ENCODE measurements at regions not wholly inside any gene's neighbourhood (a gene's known extent, or its start where the extent isn't known, plus 50 kb on each side); places are given as distances from the start of the nearest gene placed in this dataset.

DNA sequence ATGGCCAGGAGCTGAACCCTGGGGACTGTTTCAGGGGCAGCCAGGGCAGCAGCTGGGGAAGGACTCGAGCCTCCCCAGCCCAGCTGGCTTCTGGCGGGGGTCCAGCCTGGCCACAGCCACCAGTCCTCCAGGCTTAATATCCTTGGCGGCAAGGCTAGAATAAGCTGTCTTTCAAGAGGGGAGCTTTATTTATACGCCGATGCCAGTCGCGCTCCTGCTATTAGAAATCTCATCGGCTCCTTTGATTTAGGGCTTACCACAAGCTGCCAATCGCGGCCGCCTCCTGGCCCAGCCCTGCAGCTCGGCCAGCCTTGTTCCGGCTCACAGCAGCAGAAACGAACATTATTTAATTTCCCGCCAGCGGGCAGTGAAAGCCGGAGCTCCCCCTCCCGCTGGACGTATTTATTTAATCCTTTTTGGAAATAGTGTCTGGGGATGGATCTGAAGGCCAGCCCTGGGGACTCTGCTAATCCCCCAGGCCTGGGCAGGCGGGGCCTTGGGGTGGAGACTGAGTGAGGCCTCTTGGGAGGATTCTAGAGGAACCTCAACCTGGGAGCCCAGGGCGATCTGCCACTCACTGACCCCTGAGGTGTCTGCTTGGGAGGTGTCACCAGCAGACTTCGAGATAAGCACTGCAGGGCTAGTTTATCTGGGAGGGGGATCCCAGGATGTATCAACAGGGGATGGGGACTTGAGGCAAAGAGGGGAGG lies 363.1 kb downstream of the MN1 start:
- H3K4me3 ChIP-seq = no peak overlapping the region
- no peak overlapping the region for H3K27ac ChIP-seq
- peaks cover 7% of the 10 kb centered on the region for H3K4me1 ChIP-seq
- intact Hi-C loops (cut with DNase I) = no loop called here
- peaks cover 3% of the 10 kb centered on the region for H3K27me3 ChIP-seq
- H3K9me3 ChIP-seq = no peaks in the 10 kb centered on the region
- ATAC-seq (no peak), DNase-seq (no peak)
- H3K36me3 ChIP-seq = no peaks in the 10 kb centered on the region
- TF ChIP-seq, protein P1, sequence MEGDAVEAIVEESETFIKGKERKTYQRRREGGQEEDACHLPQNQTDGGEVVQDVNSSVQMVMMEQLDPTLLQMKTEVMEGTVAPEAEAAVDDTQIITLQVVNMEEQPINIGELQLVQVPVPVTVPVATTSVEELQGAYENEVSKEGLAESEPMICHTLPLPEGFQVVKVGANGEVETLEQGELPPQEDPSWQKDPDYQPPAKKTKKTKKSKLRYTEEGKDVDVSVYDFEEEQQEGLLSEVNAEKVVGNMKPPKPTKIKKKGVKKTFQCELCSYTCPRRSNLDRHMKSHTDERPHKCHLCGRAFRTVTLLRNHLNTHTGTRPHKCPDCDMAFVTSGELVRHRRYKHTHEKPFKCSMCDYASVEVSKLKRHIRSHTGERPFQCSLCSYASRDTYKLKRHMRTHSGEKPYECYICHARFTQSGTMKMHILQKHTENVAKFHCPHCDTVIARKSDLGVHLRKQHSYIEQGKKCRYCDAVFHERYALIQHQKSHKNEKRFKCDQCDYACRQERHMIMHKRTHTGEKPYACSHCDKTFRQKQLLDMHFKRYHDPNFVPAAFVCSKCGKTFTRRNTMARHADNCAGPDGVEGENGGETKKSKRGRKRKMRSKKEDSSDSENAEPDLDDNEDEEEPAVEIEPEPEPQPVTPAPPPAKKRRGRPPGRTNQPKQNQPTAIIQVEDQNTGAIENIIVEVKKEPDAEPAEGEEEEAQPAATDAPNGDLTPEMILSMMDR (IDR thresholded peaks at IDR 0.05) = no peak

DNA sequence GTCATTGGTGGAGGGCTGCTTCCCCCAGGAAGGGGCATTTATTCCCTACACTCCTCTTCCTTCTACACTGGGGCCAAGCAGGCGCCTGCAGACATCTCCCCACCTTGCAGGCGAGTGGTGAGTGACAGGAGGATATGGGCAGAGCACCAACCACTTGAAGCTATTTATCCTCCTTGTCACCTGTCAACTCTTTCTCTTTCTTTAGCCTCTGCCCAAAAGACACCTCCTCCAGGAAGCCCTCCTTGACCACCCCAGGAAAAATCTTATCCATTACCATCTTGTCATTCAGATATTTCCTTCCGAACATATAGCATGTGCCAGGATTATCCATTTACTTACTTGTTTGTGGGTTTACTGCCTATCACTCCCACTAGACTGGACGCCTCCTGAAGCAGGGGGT lies 362.4 kb downstream of the MN1 start:
- no peak overlapping the region for H3K4me3 ChIP-seq
- no peaks in the 10 kb centered on the region for H3K36me3 ChIP-seq
- intact Hi-C loops (cut with DNase I) = no loop called here
- no peaks in the 10 kb centered on the region for H3K9me3 ChIP-seq
- TF ChIP-seq, protein P1 (IDR thresholded peaks at IDR 0.05) = no peak
- H3K27me3 ChIP-seq = peaks cover 10% of the 10 kb centered on the region
- H3K27ac ChIP-seq = no peak overlapping the region
- no peak for DNase-seq
- ATAC-seq = no peak
- peaks cover 7% of the 10 kb centered on the region for H3K4me1 ChIP-seq

- no peak for ATAC-seq
- Histone ChIP-seq H3K4me3 (no peak overlapping the region), H3K9me3 (no peaks in the 10 kb centered on the region), H3K36me3 (no peaks in the 10 kb centered on the region), H3K27me3 (peaks cover 10% of the 10 kb centered on the region), H3K4me1 (peaks cover 7% of the 10 kb centered on the region), H3K27ac (no peak overlapping the region)
- TF ChIP-seq, protein P1 (IDR thresholded peaks at IDR 0.05) = no peak
- no peak for DNase-seq
- intact Hi-C loops (cut with DNase I) = no loop called here
Measured at GRCh38 chr22:27440304-27440865, 361.2 kb downstream of the MN1 start.

DNA sequence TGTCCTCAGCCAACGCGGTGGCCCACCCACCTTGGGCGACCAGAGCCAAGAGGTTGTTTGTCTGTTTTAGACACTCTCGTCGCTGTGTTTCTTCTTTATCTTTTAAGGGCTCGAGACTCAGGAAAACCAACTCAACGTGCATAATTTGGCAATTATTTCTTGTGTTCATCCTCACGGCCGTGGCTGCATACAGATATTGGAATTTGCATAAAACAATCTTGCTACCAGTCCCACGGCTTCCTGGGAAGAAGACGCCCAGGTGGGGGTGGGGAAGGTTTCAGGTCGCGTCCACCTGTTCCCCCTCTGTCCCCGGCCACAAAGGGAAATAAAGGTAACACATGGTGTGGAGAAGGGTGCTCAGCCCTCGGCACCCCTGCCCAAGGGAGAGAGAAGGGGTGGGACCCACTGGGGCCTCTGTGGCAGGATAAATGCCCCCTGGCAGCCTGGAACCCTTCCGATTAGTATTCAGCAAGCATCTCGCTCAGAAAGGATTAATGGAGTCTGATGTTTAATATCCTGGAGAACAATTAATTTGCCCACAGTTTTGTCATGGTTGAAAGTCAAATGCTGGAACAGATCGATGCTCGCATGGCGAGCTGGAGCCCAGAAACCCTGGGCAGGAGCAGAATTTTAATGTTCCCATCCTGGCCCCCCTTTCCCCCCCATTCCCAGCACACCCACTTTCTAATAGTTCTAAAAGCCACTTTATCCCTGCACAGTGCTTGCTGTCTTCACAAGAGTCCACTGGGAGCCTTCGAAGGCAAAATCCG lies 359.7 kb downstream of the MN1 start:
- ATAC-seq = no peak
- H3K36me3 ChIP-seq = no peaks in the 10 kb centered on the region
- no peak for DNase-seq
- H3K4me3 ChIP-seq = no peak overlapping the region
- intact Hi-C loops (cut with DNase I) = no loop called here
- no peaks in the 10 kb centered on the region for H3K9me3 ChIP-seq
- peaks cover 10% of the 10 kb centered on the region for H3K27me3 ChIP-seq
- no peak overlapping the region for H3K27ac ChIP-seq
- TF ChIP-seq, protein P1 (IDR thresholded peaks at IDR 0.05) = no peak
- peaks cover 7% of the 10 kb centered on the region for H3K4me1 ChIP-seq

DNA sequence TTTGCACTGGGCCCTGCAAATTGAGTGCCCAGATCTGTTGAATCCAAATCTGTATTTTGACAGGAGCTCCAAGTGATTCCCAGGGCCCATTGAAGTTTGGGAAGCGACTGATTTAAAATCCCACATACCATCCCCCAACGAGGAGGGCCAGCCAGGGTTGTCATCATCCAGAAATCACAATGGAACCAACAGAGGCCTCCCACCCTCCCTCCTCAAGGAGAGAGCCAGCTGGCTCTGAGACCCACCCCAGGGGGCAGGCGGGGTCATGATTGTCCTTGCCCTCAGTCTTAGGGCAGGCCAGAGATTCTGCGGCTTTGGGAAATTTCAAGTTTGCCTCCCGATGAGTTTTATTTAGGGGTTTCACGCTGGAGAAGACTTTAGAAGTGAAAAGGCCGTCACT lies 358.2 kb downstream of the MN1 start:
- H3K4me3 ChIP-seq = no peak overlapping the region
- no peaks in the 10 kb centered on the region for H3K9me3 ChIP-seq
- intact Hi-C loops (cut with DNase I) = no loop called here
- no peak overlapping the region for H3K27ac ChIP-seq
- DNase-seq (no peak), ATAC-seq (no peak)
- H3K27me3 ChIP-seq = peaks cover 7% of the 10 kb centered on the region
- TF ChIP-seq, protein P1 (IDR thresholded peaks at IDR 0.05) = no peak
- H3K36me3 ChIP-seq = no peaks in the 10 kb centered on the region
- peaks cover 4% of the 10 kb centered on the region for H3K4me1 ChIP-seq
